Ishikawa (cell line): ENCODE measurements at regions not wholly inside any gene's neighbourhood (a gene's known extent, or its start where the extent isn't known, plus 50 kb on each side); places are given as distances from the start of the nearest gene placed in this dataset.

Experiments used
- CREB1 ChIP-seq: IDR thresholded peaks from 2 replicates; pipeline ENCODE4 v1.6.1; 2012; ENCODE audit warnings: low read depth
- EGR1 ChIP-seq: IDR thresholded peaks from 2 replicates; pipeline ENCODE4 v1.6.1; 2012
- EP300 ChIP-seq: IDR thresholded peaks from 2 replicates; pipeline ENCODE4 v1.6.1; 2012; ENCODE audit warnings: borderline replicate concordance
- FOXM1 ChIP-seq: IDR thresholded peaks from 2 replicates; pipeline ENCODE4 v1.6.1; 2012; ENCODE audit warnings: low read depth, borderline replicate concordance
- NFIC ChIP-seq: IDR thresholded peaks from 2 replicates; pipeline ENCODE4 v1.6.1; 2012
- RAD21 ChIP-seq: IDR thresholded peaks from 2 replicates; pipeline ENCODE4 v1.6.1; 2012; ENCODE audit warnings: low read depth
- TEAD4 ChIP-seq: IDR thresholded peaks from 2 replicates; pipeline ENCODE4 v1.6.1; 2012
- YY1 ChIP-seq: IDR thresholded peaks from 2 replicates; pipeline ENCODE4 v1.6.1; 2012; ENCODE audit warnings: low read depth
- ZBTB7A ChIP-seq: IDR thresholded peaks from 2 replicates; pipeline ENCODE4 v1.6.1; 2012; ENCODE audit warnings: low read depth
- TF ChIP-seq, protein P1 (sequence below): IDR thresholded peaks from 2 replicates; pipeline ENCODE4 v1.6.1; 2012
- TF ChIP-seq, protein P2 (sequence below): IDR thresholded peaks from 2 replicates; pipeline ENCODE4 v1.6.1; 2012; ENCODE audit warnings: low read depth, mild to moderate bottlenecking
- TF ChIP-seq, protein P3 (sequence below): IDR thresholded peaks from 2 replicates; pipeline ENCODE4 v1.6.1; 2012

DNA sequence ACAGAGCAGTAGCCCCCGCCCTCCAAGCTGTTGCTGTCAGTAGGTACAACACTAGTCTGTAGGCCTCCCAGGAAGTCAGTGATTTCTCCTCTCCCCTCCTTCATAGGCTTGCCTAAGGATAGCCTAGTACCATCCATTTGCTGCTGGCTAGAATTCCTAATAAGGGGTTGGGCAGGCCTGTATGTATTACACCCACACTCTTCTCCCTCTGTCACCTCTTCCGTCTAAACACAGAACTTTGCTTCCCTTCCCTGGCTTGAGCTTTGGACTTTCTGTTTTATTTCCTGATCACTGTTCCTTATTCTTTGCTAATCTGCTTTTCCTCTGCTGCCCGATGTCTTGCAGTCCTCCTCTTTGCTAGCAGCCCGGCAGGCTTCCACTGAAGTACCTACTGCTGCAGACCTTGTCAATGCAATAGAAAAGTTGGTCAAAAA lies 93.4 kb upstream of the UMPS start:
- TF ChIP-seq RAD21 (no peak), YY1 (no peak), CREB1 (no peak), EP300 (no peak), EGR1 (no peak), FOXM1 (no peak), NFIC (no peak), TEAD4 (no peak), ZBTB7A (no peak)
- TF ChIP-seq, protein P1, sequence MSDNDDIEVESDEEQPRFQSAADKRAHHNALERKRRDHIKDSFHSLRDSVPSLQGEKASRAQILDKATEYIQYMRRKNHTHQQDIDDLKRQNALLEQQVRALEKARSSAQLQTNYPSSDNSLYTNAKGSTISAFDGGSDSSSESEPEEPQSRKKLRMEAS: no peak
- TF ChIP-seq, protein P2, sequence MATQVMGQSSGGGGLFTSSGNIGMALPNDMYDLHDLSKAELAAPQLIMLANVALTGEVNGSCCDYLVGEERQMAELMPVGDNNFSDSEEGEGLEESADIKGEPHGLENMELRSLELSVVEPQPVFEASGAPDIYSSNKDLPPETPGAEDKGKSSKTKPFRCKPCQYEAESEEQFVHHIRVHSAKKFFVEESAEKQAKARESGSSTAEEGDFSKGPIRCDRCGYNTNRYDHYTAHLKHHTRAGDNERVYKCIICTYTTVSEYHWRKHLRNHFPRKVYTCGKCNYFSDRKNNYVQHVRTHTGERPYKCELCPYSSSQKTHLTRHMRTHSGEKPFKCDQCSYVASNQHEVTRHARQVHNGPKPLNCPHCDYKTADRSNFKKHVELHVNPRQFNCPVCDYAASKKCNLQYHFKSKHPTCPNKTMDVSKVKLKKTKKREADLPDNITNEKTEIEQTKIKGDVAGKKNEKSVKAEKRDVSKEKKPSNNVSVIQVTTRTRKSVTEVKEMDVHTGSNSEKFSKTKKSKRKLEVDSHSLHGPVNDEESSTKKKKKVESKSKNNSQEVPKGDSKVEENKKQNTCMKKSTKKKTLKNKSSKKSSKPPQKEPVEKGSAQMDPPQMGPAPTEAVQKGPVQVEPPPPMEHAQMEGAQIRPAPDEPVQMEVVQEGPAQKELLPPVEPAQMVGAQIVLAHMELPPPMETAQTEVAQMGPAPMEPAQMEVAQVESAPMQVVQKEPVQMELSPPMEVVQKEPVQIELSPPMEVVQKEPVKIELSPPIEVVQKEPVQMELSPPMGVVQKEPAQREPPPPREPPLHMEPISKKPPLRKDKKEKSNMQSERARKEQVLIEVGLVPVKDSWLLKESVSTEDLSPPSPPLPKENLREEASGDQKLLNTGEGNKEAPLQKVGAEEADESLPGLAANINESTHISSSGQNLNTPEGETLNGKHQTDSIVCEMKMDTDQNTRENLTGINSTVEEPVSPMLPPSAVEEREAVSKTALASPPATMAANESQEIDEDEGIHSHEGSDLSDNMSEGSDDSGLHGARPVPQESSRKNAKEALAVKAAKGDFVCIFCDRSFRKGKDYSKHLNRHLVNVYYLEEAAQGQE: no peak
- TF ChIP-seq, protein P3, sequence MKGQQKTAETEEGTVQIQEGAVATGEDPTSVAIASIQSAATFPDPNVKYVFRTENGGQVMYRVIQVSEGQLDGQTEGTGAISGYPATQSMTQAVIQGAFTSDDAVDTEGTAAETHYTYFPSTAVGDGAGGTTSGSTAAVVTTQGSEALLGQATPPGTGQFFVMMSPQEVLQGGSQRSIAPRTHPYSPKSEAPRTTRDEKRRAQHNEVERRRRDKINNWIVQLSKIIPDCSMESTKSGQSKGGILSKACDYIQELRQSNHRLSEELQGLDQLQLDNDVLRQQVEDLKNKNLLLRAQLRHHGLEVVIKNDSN: no peak
